ENCODE measurements at regions not wholly inside any gene's neighbourhood (a gene's known extent, or its start where the extent isn't known, plus 50 kb on each side); places are given as distances from the start of the nearest gene placed in this dataset.

DNA sequence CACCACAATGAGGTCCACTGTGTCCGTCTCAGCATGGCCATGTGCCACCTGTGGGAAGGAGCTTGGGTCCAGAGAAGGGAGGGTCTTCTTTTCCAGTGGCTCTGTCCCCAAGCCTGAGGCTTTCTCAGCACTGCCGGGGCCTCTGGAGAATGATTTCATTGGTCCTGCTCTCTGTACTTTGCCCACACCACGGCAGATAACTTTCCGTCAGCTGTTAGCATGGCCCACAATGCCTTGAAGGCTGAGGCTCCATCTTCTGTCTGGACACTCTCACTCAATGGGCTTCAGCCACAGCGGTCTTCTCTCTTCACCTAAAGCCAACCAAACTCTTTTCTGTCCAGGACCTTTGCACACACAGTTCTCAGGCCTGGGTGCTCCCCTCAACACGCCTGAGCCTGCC, 192.5 kb downstream of the CXCL12 start (continued):
- no peak for TF ChIP-seq FOXA2 (IDR thresholded peaks at IDR 0.05)

DNA sequence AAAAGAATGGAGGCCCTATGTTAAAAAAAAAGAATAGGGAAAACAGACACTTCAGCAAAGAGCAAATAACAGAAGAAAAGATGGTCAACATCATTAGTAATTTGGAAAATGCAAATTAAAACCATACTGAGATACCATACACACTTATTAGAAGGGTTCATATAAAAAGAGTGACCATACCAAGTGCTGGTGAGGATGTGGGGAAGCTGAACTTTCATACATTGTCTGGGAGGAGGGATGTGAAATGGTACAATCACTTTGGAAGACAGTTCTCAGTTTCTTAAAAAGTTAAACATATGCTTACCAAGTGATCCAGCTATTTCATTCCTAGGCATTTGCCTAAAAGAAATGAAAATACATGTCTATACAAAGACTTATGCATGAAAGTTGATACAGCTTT, 194.4 kb downstream of the CXCL12 start:
- TF ChIP-seq RXRA (IDR thresholded peaks at IDR 0.05), result no peak
- no peak for TF ChIP-seq JUND (IDR thresholded peaks at IDR 0.05)
- TF ChIP-seq TAF1 (conservative IDR thresholded peaks at IDR 0.05), result no peak
- no peak for TF ChIP-seq HNF4G (IDR thresholded peaks at IDR 0.05)
- no peak for TF ChIP-seq YY1 (IDR thresholded peaks at IDR 0.05)
- TF ChIP-seq, protein P1, sequence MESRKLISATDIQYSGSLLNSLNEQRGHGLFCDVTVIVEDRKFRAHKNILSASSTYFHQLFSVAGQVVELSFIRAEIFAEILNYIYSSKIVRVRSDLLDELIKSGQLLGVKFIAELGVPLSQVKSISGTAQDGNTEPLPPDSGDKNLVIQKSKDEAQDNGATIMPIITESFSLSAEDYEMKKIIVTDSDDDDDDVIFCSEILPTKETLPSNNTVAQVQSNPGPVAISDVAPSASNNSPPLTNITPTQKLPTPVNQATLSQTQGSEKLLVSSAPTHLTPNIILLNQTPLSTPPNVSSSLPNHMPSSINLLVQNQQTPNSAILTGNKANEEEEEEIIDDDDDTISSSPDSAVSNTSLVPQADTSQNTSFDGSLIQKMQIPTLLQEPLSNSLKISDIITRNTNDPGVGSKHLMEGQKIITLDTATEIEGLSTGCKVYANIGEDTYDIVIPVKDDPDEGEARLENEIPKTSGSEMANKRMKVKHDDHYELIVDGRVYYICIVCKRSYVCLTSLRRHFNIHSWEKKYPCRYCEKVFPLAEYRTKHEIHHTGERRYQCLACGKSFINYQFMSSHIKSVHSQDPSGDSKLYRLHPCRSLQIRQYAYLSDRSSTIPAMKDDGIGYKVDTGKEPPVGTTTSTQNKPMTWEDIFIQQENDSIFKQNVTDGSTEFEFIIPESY (IDR thresholded peaks at IDR 0.05), result no peak
- TF ChIP-seq SP1 (IDR thresholded peaks at IDR 0.05), result no peak
- no peak for TF ChIP-seq RAD21 (IDR thresholded peaks at IDR 0.05)
- TF ChIP-seq, protein P2, sequence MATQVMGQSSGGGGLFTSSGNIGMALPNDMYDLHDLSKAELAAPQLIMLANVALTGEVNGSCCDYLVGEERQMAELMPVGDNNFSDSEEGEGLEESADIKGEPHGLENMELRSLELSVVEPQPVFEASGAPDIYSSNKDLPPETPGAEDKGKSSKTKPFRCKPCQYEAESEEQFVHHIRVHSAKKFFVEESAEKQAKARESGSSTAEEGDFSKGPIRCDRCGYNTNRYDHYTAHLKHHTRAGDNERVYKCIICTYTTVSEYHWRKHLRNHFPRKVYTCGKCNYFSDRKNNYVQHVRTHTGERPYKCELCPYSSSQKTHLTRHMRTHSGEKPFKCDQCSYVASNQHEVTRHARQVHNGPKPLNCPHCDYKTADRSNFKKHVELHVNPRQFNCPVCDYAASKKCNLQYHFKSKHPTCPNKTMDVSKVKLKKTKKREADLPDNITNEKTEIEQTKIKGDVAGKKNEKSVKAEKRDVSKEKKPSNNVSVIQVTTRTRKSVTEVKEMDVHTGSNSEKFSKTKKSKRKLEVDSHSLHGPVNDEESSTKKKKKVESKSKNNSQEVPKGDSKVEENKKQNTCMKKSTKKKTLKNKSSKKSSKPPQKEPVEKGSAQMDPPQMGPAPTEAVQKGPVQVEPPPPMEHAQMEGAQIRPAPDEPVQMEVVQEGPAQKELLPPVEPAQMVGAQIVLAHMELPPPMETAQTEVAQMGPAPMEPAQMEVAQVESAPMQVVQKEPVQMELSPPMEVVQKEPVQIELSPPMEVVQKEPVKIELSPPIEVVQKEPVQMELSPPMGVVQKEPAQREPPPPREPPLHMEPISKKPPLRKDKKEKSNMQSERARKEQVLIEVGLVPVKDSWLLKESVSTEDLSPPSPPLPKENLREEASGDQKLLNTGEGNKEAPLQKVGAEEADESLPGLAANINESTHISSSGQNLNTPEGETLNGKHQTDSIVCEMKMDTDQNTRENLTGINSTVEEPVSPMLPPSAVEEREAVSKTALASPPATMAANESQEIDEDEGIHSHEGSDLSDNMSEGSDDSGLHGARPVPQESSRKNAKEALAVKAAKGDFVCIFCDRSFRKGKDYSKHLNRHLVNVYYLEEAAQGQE (IDR thresholded peaks at IDR 0.05), result no peak
- no peak for TF ChIP-seq EGR1 (IDR thresholded peaks at IDR 0.05; ENCODE audit: low read depth in 2 of 2)
- TF ChIP-seq, protein P3, sequence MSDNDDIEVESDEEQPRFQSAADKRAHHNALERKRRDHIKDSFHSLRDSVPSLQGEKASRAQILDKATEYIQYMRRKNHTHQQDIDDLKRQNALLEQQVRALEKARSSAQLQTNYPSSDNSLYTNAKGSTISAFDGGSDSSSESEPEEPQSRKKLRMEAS (IDR thresholded peaks at IDR 0.05), result no peak
- no peak for TF ChIP-seq NR2F2 (IDR thresholded peaks at IDR 0.05)
- no peak for TF ChIP-seq GABPA (IDR thresholded peaks at IDR 0.05 in 1 of 2, conservative IDR thresholded peaks at IDR 0.05 in 1 of 2)
- TF ChIP-seq, protein P4, sequence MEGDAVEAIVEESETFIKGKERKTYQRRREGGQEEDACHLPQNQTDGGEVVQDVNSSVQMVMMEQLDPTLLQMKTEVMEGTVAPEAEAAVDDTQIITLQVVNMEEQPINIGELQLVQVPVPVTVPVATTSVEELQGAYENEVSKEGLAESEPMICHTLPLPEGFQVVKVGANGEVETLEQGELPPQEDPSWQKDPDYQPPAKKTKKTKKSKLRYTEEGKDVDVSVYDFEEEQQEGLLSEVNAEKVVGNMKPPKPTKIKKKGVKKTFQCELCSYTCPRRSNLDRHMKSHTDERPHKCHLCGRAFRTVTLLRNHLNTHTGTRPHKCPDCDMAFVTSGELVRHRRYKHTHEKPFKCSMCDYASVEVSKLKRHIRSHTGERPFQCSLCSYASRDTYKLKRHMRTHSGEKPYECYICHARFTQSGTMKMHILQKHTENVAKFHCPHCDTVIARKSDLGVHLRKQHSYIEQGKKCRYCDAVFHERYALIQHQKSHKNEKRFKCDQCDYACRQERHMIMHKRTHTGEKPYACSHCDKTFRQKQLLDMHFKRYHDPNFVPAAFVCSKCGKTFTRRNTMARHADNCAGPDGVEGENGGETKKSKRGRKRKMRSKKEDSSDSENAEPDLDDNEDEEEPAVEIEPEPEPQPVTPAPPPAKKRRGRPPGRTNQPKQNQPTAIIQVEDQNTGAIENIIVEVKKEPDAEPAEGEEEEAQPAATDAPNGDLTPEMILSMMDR (IDR thresholded peaks at IDR 0.05; ENCODE audit: low read depth, low read length, missing input control), result no peak
- TF ChIP-seq FOXA2 (IDR thresholded peaks at IDR 0.05), result no peak
- TF ChIP-seq HNF4A (conservative IDR thresholded peaks at IDR 0.05), result no peak
- TF ChIP-seq FOXA1 (IDR thresholded peaks at IDR 0.05), result no peak
- TF ChIP-seq, protein P5, sequence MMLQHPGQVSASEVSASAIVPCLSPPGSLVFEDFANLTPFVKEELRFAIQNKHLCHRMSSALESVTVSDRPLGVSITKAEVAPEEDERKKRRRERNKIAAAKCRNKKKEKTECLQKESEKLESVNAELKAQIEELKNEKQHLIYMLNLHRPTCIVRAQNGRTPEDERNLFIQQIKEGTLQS (IDR thresholded peaks at IDR 0.05), result no peak
- Histone ChIP-seq H3K9me3 (ENCODE audit: control insufficient read depth in 4 of 4, low read length in 3 of 4) (peaks cover 0 to 4% (median 0%) of the 10 kb centered on the region in 4 donors), H3K27me3 (ENCODE audit: control insufficient read depth in 4 of 4, insufficient read depth in 4 of 4, low read length in 3 of 4) (no peaks in the 10 kb centered on the region), H3K36me3 (ENCODE audit: control insufficient read depth in 4 of 4, insufficient read depth in 3 of 4, low read depth in 1 of 4, low read length in 3 of 4) (no peaks in the 10 kb centered on the region), H3K4me3 (ENCODE audit: low read depth in 1 of 3, low read length in 3 of 3) (no peak overlapping the region), H3K27ac (ENCODE audit: low read depth in 1 of 2, low read length in 2 of 2) (no peak overlapping the region), H3K9ac (ENCODE audit: low read depth in 1 of 2, low read length in 2 of 2) (no peak overlapping the region), H3K4me1 (ENCODE audit: control insufficient read depth in 4 of 4, insufficient read depth in 4 of 4, low read length in 3 of 4) (peaks cover 3 to 7% (median 6%) of the 10 kb centered on the region in 4 donors)
- no peak for DNase-seq (ENCODE audit: low spot score)

Measured in liver (tissue), 7 donors.